Neutrophil (primary cell): ENCODE measurements at regions not wholly inside any gene's neighbourhood (a gene's known extent, or its start where the extent isn't known, plus 50 kb on each side); places are given as distances from the start of the nearest gene placed in this dataset.

Source experiments
- H3K27ac ChIP-seq: fragments of 200-600 bp; sonication (generic); 2 replicates; pipeline ENCODE4 v1.5.1; 2016; ENCODE audit warnings: mild to moderate bottlenecking, moderate library complexity
- H3K27me3 ChIP-seq: fragments of 200-600 bp; sonication (generic); 2 replicates; pipeline ENCODE4 v1.6.0; 2016; ENCODE audit warnings: mild to moderate bottlenecking
- H3K36me3 ChIP-seq: fragments of 200-600 bp; sonication (generic); 2 replicates; pipeline ENCODE4 v1.5.1; 2017
- H3K4me1 ChIP-seq, 2 experiments: fragments of 200-600 bp in 1 of 2; sonication (generic) in 1 of 2; 1 replicate in 1 of 2; 2 replicates in 1 of 2; pipeline versions ENCODE4 v1.5.1 to v1.6.1; 2013 to 2016; ENCODE audit warnings: low read depth in 1 of 2, low read length in 1 of 2, mild to moderate bottlenecking in 1 of 2, moderate library complexity in 1 of 2; ENCODE audit not compliant: control insufficient read depth in 1 of 2, insufficient read depth in 1 of 2
- H3K4me3 ChIP-seq, 2 experiments: fragments of 200-600 bp in 1 of 2; sonication (generic) in 1 of 2; 1 replicate in 1 of 2; 2 replicates in 1 of 2; pipeline ENCODE4 v1.5.1; 2013 to 2016; ENCODE audit warnings: low read depth in 1 of 2, low read length in 1 of 2, mild to moderate bottlenecking in 1 of 2, moderate library complexity in 1 of 2
- H3K9me3 ChIP-seq: fragments of 200-600 bp; sonication (generic); 2 replicates; pipeline ENCODE4 v1.5.1; 2016
- CTCF ChIP-seq: fragments of 200-600 bp; sonication (generic); IDR thresholded peaks from 2 replicates; pipeline ENCODE4 v1.5.1; 2016; ENCODE audit warnings: antibody characterized with exemption

DNA sequence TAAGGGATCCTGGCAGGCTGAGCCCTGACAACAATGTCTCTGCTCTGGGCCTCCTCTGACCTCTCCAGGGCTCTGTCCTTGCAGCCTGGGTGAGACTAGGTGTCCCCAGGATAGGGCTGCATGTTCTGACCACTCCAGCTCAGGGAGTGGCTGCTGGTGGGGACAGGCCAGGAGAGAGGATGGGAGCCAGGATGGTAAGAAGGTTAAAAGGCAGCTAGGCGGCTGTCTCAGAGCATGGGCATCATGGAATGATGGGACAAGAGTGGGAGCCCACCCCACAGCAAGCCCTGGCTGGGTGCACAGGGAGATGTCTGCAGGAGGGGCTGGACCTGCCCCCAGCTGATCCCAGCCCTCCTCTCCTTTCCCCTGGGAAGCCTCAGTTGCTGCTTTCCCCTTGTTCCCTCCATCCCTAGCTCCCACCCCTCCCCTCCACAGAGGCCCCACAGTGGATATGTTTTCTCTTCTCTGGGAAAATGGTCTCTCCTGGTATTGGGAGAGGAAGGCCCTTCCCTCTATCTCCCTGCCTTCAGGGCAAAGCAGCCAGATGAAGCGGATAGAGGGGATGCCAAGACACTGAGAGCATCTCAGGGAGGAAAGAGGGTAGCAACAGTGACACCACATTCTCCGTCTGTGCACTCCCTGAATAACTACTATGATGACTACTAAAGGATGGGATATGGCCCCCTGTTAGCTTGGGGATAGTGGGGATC lies 334.3 kb downstream of the DYSF start:
- Histone ChIP-seq H3K27me3 (peaks cover 18% of the 10 kb centered on the region), H3K27ac (no peak overlapping the region), H3K4me1 (no peaks in the 10 kb centered on the region), H3K9me3 (no peaks in the 10 kb centered on the region), H3K36me3 (no peaks in the 10 kb centered on the region), H3K4me3 (no peak overlapping the region)
- TF ChIP-seq CTCF, result no peak

- Histone ChIP-seq H3K27ac (no peak overlapping the region), H3K36me3 (no peaks in the 10 kb centered on the region), H3K4me1 (no peaks in the 10 kb centered on the region), H3K4me3 (no peak overlapping the region), H3K27me3 (peaks cover 23% of the 10 kb centered on the region), H3K9me3 (no peaks in the 10 kb centered on the region)
- no peak for TF ChIP-seq CTCF
Observed at GRCh38 chr2:71787108-71787415, 333.7 kb downstream of the DYSF start.

GRCh38 chr2:71786291-71787107 lies 333.1 kb downstream of the DYSF start:
- no peaks in the 10 kb centered on the region for H3K9me3 ChIP-seq
- no peak overlapping the region for H3K27ac ChIP-seq
- H3K27me3 ChIP-seq, result peaks cover 27% of the 10 kb centered on the region
- TF ChIP-seq CTCF, result no peak
- H3K4me3 ChIP-seq, result no peak overlapping the region
- no peaks in the 10 kb centered on the region for H3K4me1 ChIP-seq
- H3K36me3 ChIP-seq, result no peaks in the 10 kb centered on the region

- Histone ChIP-seq H3K27me3 (peaks cover 30% of the 10 kb centered on the region), H3K36me3 (no peaks in the 10 kb centered on the region), H3K9me3 (no peaks in the 10 kb centered on the region), H3K4me1 (no peaks in the 10 kb centered on the region), H3K4me3 (no peak overlapping the region), H3K27ac (no peak overlapping the region)
- TF ChIP-seq CTCF, result no peak
Observed at GRCh38 chr2:71785516-71785981, 332.2 kb downstream of the DYSF start.

GRCh38 chr2:71784734-71785511 lies 331.6 kb downstream of the DYSF start:
- no peaks in the 10 kb centered on the region for H3K4me1 ChIP-seq
- no peak overlapping the region for H3K27ac ChIP-seq
- H3K27me3 ChIP-seq, result peaks cover 37% of the 10 kb centered on the region
- TF ChIP-seq CTCF, result no peak
- H3K36me3 ChIP-seq, result no peaks in the 10 kb centered on the region
- H3K4me3 ChIP-seq, result no peak overlapping the region
- no peaks in the 10 kb centered on the region for H3K9me3 ChIP-seq
